Colonic mucosa (tissue), 4 donors: ENCODE measurements at regions not wholly inside any gene's neighbourhood (a gene's known extent, or its start where the extent isn't known, plus 50 kb on each side); places are given as distances from the start of the nearest gene placed in this dataset.

ENCODE experiments used
- DNase-seq: peaks from one replicate; pipeline ENCODE4 v3.0.0-alpha.2; 2020
- H3K27ac ChIP-seq: fragments of 200-600 bp; one replicate; pipeline ENCODE4 v1.8.0; 2021
- H3K27me3 ChIP-seq: fragments of 200-600 bp; one replicate; pipeline ENCODE4 v1.8.0; 2021
- H3K36me3 ChIP-seq: fragments of 200-600 bp; one replicate; pipeline ENCODE4 v1.8.0; 2021
- H3K4me1 ChIP-seq: fragments of 200-600 bp; one replicate; pipeline ENCODE4 v1.8.0; 2021; ENCODE audit warnings: mild to moderate bottlenecking
- H3K4me3 ChIP-seq: fragments of 200-600 bp; one replicate; pipeline ENCODE4 v1.8.0; 2021
- H3K9ac ChIP-seq, 2 donors: one replicate each; pipeline ENCODE4 v1.7.0; 2013; ENCODE audit warnings: control low read depth in 2 of 2, low read depth in 2 of 2, low read length in 2 of 2
- H3K9me3 ChIP-seq: fragments of 200-600 bp; one replicate; pipeline ENCODE4 v1.8.0; 2021
- intact Hi-C: fragments of 100-400 bp; cut with DNase I; formaldehyde crosslinking; loops from one replicate; pipeline ENCODE4 v1.14.1; 2022
- TF ChIP-seq, protein P1 (sequence below): fragments of 200-600 bp; IDR thresholded peaks from one replicate; pipeline ENCODE4 v1.8.0; 2022; ENCODE audit warnings: antibody characterized with exemption, mild to moderate bottlenecking
- donor health status: healthy.
- donor health status: DM: no; HTN: no; CAD: no.
- donor health status: DM: no; HTN: no; CAD: no.

DNA sequence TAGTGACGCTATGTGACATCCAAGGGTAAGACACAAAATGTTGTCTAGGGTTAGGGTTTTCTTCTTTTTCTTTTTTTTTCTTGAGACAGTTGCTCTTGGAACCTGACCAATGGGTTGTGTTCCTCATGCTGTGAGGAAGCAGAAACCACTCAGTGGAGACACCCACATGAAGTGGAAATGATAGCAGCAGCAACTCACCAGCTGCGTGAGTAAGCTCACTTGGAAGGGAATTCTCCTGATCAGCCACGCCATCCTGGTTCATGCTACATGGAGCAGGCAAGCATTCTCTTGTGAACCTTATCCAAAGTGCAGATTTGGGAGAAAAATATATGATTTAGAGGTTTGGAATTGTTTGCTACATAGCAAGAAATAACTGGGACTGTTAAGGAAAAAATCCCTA is 863.7 kb downstream of the EPHA4 start:
- intact Hi-C loops: no loop called here
- H3K27ac ChIP-seq: no peak overlapping the region
- DNase-seq: no peak
- H3K27me3 ChIP-seq: no peaks in the 10 kb centered on the region
- no peak overlapping the region for H3K9ac ChIP-seq
- no peaks in the 10 kb centered on the region for H3K36me3 ChIP-seq
- no peak overlapping the region for H3K4me3 ChIP-seq
- TF ChIP-seq, protein P1, sequence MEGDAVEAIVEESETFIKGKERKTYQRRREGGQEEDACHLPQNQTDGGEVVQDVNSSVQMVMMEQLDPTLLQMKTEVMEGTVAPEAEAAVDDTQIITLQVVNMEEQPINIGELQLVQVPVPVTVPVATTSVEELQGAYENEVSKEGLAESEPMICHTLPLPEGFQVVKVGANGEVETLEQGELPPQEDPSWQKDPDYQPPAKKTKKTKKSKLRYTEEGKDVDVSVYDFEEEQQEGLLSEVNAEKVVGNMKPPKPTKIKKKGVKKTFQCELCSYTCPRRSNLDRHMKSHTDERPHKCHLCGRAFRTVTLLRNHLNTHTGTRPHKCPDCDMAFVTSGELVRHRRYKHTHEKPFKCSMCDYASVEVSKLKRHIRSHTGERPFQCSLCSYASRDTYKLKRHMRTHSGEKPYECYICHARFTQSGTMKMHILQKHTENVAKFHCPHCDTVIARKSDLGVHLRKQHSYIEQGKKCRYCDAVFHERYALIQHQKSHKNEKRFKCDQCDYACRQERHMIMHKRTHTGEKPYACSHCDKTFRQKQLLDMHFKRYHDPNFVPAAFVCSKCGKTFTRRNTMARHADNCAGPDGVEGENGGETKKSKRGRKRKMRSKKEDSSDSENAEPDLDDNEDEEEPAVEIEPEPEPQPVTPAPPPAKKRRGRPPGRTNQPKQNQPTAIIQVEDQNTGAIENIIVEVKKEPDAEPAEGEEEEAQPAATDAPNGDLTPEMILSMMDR: no peak
- no peaks in the 10 kb centered on the region for H3K9me3 ChIP-seq
- H3K4me1 ChIP-seq: no peaks in the 10 kb centered on the region

DNA sequence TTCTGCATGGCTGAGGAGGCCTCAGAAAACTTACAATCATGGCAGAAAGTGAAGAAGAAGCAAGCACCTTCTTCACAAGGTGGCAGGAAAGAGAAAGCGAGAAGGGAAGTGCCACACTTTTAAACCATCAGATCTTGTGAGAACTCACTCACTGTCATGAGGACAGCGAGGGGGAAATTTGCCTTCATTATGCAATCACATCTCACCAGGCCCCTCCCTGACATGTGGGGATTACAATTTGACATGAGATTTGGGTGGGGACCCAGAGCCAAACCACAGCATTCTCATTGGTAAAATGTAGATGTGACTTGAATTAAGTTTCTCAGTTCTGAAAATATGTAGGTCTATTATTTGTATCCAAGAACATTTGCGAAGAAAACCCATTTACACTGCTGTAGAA is 854.8 kb downstream of the EPHA4 start:
- H3K27me3 ChIP-seq: no peaks in the 10 kb centered on the region
- H3K27ac ChIP-seq: no peak overlapping the region
- H3K4me1 ChIP-seq: no peaks in the 10 kb centered on the region
- H3K36me3 ChIP-seq: no peaks in the 10 kb centered on the region
- no peaks in the 10 kb centered on the region for H3K9me3 ChIP-seq
- no peak for DNase-seq
- intact Hi-C loops: no loop called here
- TF ChIP-seq, protein P1: no peak
- no peak overlapping the region for H3K9ac ChIP-seq
- H3K4me3 ChIP-seq: no peak overlapping the region

GRCh38 chr2:220736778-220737177 is 835.3 kb downstream of the EPHA4 start:
- intact Hi-C loops: no loop called here
- no peak overlapping the region for H3K4me3 ChIP-seq
- H3K9me3 ChIP-seq: no peaks in the 10 kb centered on the region
- TF ChIP-seq, protein P1: no peak
- H3K27ac ChIP-seq: no peak overlapping the region
- no peaks in the 10 kb centered on the region for H3K36me3 ChIP-seq
- H3K9ac ChIP-seq: no peak overlapping the region
- DNase-seq: no peak
- H3K4me1 ChIP-seq: no peaks in the 10 kb centered on the region
- H3K27me3 ChIP-seq: no peaks in the 10 kb centered on the region

- intact Hi-C loops: no loop called here
- Histone ChIP-seq H3K4me1 (no peaks in the 10 kb centered on the region), H3K27me3 (no peaks in the 10 kb centered on the region), H3K36me3 (no peaks in the 10 kb centered on the region), H3K9me3 (no peaks in the 10 kb centered on the region), H3K27ac (no peak overlapping the region), H3K9ac (no peak overlapping the region), H3K4me3 (no peak overlapping the region)
- DNase-seq: no peak
- TF ChIP-seq, protein P1: no peak
Observed at GRCh38 chr2:220743203-220743602, 828.9 kb downstream of the EPHA4 start.

DNA sequence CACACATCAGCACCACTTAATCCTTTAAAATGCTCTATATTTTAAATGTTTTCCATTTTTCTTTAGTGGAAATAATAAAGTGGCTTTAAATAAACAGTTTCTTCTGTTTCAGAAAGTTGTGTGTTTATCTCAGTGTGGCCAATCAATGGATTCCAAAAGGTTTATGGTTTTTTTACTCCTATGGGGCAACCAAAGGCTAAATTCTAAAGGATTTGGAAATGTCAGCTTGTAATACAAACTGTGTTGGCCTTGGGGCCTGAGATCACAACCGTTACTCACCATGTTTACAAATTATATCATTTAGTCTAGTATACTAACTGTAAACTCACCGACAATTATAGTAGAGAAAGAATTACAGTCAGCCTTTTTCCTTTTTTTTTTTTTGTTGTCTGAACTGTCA is 827.2 kb downstream of the EPHA4 start:
- Histone ChIP-seq H3K4me1 (no peaks in the 10 kb centered on the region), H3K9ac (no peak overlapping the region), H3K27me3 (no peaks in the 10 kb centered on the region), H3K9me3 (no peaks in the 10 kb centered on the region), H3K4me3 (no peak overlapping the region), H3K36me3 (no peaks in the 10 kb centered on the region), H3K27ac (no peak overlapping the region)
- DNase-seq: no peak
- TF ChIP-seq, protein P1: no peak
- intact Hi-C loops: no loop called here

DNA sequence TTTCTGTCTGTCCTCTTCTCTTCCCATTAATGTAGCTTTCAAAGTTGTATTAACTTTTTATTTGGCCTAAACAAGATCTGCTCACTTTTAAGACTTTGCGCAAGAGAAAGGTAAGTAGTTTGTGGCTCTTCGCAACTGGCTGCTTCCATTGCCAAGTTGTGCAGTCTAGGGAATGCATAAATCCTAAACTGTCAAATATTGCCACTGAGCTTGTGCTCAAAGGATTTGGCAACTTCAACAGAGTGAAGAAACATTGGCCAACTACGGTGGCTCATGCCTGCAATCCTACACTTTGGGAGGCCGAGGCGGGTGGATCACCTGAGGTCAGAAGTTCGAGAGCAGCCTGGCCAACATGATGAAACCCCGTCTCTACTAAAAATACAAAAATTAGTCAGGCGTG is 826.4 kb downstream of the EPHA4 start:
- DNase-seq: no peak
- intact Hi-C loops: no loop called here
- H3K36me3 ChIP-seq: no peaks in the 10 kb centered on the region
- no peak overlapping the region for H3K9ac ChIP-seq
- no peaks in the 10 kb centered on the region for H3K4me1 ChIP-seq
- TF ChIP-seq, protein P1: no peak
- H3K27ac ChIP-seq: no peak overlapping the region
- no peaks in the 10 kb centered on the region for H3K27me3 ChIP-seq
- H3K9me3 ChIP-seq: no peaks in the 10 kb centered on the region
- H3K4me3 ChIP-seq: no peak overlapping the region
